GM21423 (cell line): ENCODE measurements at regions not wholly inside any gene's neighbourhood (a gene's known extent, or its start where the extent isn't known, plus 50 kb on each side); places are given as distances from the start of the nearest gene placed in this dataset.

Experiments
- ATAC-seq: cut with Tn5 transposase; IDR thresholded peaks from one replicate; pipeline ENCODE4 v1.9.1; 2021; ENCODE audit warnings: mild to moderate bottlenecking, moderate library complexity; ENCODE audit not compliant: unreplicated experiment

DNA sequence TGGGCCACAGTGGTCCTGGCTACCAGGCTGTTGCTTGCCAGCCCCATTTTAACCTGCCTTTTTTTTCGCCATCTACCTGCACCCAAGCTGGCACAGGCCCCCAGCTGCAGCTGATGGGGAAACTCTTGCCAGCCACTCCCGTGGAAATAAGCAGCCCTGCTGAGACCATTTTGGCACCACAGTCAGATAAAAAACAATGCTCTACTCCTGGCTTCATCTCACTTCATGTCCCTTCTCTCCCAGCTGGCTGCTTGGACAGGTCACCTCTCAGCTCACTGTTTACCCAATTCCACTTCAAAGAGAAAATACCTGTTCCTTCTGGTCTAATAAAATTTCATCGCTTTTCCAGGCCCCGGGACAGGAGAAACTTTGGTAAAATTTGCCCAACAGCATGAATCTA lies 322.6 kb upstream of the SLC30A5 start:
- no peak for ATAC-seq

DNA sequence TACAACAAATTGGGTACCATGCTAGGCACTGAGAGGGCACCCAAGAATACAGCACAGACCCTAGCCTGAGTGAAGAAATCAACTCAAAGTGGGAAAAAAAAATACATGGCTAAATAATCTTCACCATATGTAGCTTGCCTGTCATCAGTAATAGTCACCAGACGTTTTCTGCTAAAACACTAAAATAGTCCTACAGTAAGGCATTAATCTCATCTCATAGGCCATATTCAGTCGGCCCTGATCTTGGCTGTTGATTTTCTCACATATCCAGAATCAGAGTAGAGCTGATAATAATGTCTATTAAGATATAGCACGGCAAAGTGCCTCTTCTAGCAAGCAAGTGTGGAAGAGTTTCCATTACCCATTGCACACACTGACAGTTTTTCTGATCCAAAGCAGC lies 322.1 kb upstream of the SLC30A5 start:
- no peak for ATAC-seq

GRCh38 chr5:68776381-68776780 lies 317.4 kb upstream of the SLC30A5 start:
- no peak for ATAC-seq

GRCh38 chr5:68777135-68777534 lies 316.7 kb upstream of the SLC30A5 start:
- no peak for ATAC-seq

GRCh38 chr5:68778484-68778883 lies 315.3 kb upstream of the SLC30A5 start:
- ATAC-seq: no peak

- ATAC-seq: no peak
Measured at GRCh38 chr5:68780299-68780955, 313.4 kb upstream of the SLC30A5 start.

- ATAC-seq: no peak
Measured at GRCh38 chr5:68793074-68793473, 300.7 kb upstream of the SLC30A5 start.

DNA sequence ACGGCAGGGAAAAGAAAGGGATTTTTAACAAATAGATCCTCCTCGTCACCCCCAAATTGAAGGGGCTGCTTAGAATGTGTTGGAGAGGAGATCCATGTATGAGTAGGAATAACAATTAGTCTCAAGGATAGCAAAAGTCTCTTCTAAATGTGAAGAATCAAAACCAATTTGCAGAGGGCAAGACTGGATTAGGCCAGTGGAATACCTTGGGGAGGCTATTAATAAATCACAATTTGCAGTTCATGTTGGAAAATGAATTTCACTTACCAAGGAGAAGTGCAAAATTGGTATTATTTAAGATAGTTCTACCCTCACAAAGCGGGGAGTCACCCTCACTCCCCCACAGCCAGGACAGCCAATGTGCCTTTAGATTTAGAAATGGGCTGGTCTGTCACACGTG lies 299.8 kb upstream of the SLC30A5 start:
- ATAC-seq: no peak

DNA sequence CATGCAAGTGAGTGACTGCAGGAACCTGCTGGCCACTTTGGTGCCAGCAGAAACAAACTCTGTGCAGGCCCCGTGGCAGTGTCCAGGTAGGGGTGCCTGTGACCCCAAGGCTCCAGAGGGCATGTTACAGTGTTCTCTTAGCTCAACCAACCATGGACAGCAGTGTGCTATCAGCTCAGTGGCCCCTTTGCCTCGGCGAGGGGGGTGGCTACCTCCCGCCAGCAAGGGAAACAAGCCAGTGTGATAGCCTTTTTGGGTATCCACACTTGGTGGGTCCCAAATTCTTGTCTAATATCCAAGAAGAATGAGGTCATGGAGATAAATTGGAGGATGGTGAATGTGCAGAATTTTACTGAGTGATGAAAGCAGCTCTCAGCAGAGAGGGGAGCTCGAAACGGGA lies 298.6 kb upstream of the SLC30A5 start:
- ATAC-seq: no peak

DNA sequence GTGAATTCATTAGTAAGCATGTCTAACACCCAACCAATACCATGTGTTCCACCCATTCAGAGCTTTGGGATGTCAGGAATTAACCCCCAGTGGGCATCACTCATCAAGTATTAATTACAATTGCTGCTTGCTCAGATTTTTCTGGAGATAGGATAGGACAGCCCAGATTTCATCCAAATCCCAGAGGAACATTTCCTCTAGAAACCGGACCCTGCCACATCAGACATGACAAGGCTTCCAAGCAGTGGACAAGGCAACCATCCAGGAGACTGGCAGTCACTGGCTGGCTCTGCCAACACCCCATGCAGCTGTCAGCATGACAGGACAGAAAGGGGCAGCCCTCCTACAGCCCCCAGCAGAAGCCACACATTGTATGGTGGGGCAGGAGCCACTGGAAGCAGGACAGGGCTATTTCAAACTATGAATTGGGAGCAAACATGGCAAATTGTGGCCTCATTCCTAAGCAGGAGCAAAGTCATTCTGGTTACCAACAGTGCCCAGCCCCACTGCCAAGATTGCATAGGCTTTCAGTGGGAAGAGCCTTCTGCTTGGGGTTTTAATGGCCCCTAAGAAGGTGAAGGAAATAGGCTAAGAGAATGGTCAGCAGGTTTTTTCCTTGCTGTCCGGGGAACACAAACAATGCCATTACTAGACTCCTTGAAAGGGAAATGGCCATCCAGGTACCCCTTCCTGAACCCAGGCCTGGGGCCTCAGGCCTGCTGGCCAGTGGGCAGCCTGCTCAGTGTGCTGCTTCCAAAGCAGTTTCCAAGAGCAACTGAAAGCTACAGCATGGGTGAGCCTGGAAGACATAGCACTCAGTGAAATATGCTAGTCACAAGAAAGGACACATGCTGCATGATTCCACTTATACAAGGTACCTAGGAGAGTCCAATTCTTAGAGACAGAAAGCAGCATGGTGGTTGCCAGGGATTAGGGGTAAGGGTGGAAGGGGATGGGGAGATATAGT lies 294.7 kb upstream of the SLC30A5 start:
- ATAC-seq: no peak

- no peak for ATAC-seq
Measured at GRCh38 chr5:68802430-68802829, 291.4 kb upstream of the SLC30A5 start.

GRCh38 chr5:68803881-68804319 lies 289.9 kb upstream of the SLC30A5 start:
- no peak for ATAC-seq

GRCh38 chr5:68804343-68804742 lies 289.5 kb upstream of the SLC30A5 start:
- ATAC-seq: no peak

DNA sequence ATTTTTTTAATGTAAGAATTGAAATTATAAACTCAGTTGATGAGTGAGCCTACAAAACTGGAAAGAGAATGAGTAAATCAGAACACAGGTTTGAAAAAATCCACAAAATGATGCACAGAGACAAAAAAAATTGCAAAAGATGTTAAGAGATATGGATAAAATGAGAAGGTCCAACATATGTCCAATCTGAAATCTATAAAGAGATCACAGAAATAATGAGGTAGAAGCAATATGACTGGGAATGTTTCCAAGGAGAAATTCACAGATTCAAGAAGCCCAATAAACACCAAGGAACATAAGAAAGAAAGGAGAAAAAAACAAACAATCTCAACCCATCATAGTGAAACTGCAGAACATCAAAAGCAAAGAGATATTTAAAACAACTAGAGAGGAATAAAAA lies 288.4 kb upstream of the SLC30A5 start:
- ATAC-seq: no peak

DNA sequence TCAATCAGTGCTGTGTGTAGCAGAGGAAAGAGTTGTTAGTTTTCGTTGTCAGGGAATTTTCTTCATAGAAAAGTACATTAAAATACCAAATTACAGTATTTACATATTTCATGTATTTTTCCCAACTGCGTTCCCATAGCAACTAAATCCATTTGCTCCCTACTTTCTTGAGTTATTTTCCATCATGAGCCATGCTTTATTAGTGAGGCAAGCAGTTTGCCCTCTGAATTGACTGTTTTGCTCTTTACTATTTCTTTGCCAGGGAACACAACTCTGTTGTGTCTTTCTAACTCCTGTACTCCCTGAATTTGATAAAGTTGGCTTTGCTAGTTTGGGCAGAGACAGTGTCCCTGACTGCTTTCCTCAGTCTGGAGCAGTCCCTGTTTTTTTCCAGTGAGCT lies 276.2 kb upstream of the SLC30A5 start:
- no peak for ATAC-seq

DNA sequence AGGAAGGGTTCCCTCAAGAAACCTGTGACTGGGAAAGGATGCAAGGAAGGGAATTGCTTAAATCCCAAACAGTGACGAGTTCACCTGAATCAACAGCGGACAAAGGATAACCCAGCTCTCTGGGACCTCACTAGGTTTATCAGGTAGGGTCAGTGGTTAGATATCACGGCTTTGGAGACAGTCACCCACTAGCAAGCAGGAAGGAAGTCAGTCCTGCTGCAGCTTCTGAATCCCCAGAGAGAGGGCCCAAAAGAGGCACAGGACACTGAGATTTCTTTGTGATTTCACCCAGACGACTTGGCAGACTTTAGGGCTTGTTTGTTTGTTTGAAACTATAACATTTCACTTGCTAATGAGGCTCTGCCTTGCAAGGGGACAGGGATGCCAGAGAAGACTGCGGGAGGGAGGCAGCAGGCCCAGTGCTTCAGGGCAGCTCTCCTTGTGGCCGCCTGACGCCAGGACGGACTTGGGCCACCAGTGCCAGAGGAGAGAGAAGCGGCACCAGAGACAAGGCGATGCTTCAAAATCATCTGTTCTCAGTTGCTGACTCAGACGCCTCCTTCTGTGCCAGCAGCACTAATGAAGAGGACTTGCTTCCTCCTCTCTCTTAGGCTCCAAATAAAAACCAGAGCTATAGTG lies 275.6 kb upstream of the SLC30A5 start:
- ATAC-seq: no peak

GRCh38 chr5:68818870-68819269 lies 274.9 kb upstream of the SLC30A5 start:
- ATAC-seq: no peak

DNA sequence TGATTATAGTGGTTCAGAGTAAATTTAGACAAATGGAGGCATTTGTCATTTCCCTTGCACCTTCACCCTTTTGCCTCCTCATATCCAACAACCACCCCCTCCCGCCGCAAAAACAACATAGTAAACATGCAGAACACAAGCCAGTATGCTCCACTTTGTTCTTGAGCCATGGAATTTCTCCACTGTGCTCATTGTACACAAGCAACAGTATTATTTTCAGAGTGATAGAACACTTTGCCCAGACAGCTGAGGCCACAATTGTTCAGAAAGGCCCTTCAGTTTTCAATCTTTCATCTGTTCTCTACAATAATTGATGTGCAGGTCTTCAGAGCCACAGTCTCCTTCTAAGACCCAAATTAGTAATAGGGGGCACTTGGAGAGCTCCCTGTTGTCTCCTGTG lies 272.8 kb upstream of the SLC30A5 start:
- ATAC-seq: no peak

- no peak for ATAC-seq
Measured at GRCh38 chr5:68822796-68823195, 271.0 kb upstream of the SLC30A5 start.

GRCh38 chr5:68823301-68823700 lies 270.5 kb upstream of the SLC30A5 start:
- ATAC-seq: no peak

- no peak for ATAC-seq
Measured at GRCh38 chr5:68830377-68830898, 263.4 kb upstream of the SLC30A5 start.
